K562 (cell line): ENCODE measurements at regions not wholly inside any gene's neighbourhood (a gene's known extent, or its start where the extent isn't known, plus 50 kb on each side); places are given as distances from the start of the nearest gene placed in this dataset.

ENCODE experiments used
- ATAC-seq: fragments of 200-7000 bp; cut with Tn5 transposase; 3 replicates; pipeline ENCODE4 v1.9.1; 2020; ENCODE audit warnings: moderate library complexity
- BruUV-seq: library from RNA; stranded (reverse); fragments of 400-500 nt; replicated peaks from 2 replicates; lab custom pipeline; 2021; lab: Mats Ljungman, UMichigan
- CTCF ChIA-PET: fragments of 300-600 bp; formaldehyde crosslinking; extraction: SDS; loops from one replicate; lab custom pipeline; 2021; ENCODE audit warnings: low intra/inter-chr PET ratio; lab: Yijun Ruan, JAX
- POLR2A ChIA-PET: fragments of 300-600, 350-650 bp; sonication (Branson Sonifier 250); formaldehyde crosslinking; extraction: SDS; loops from one replicate; lab custom pipeline; 2021; ENCODE audit warnings: antibody characterized with exemption, inconsistent platforms; lab: Yijun Ruan, JAX
- DNase-seq, 4 experiments: peaks; one replicate each; pipeline versions ENCODE4 v3.0.0 to v3.0.0-alpha.2; 2011 to 2018; ENCODE audit warnings: low spot score in 3 of 4, mixed read lengths in 3 of 4; ENCODE audit errors: extremely low read depth in 1 of 4
- FAIRE-seq: peaks from 2 replicates; lab custom pipeline; 2011; peaks lifted over from hg19 to GRCh38; lab: Jason Lieb, UNC
- H2AFZ ChIP-seq: 2 replicates; pipeline ENCODE4 v1.6.0; 2011; ENCODE audit warnings: low read depth, low read length, control low read depth, inconsistent platforms
- H3K27ac ChIP-seq: fragments of 200-600 bp; 3 replicates; pipeline ENCODE4 v1.8.0; 2011; ENCODE audit warnings: low read depth, mild to moderate bottlenecking, control low read depth, inconsistent platforms, low read length, moderate library complexity, mixed read lengths; ENCODE audit errors: extremely low read depth
- H3K27me3 ChIP-seq, 2 experiments: fragments of 300-600 bp in 1 of 2; 2 replicates in 1 of 2; 3 replicates in 1 of 2; pipeline versions ENCODE4 v1.6.0 to v1.8.0; 2011; ENCODE audit warnings: inconsistent platforms in 2 of 2, low read length in 2 of 2, mild to moderate bottlenecking in 1 of 2, mixed read lengths in 1 of 2, moderate library complexity in 1 of 2; ENCODE audit not compliant: control insufficient read depth in 2 of 2, insufficient read depth in 2 of 2
- H3K36me3 ChIP-seq: fragments of 300-600 bp; 3 replicates; pipeline ENCODE4 v1.8.0; 2011; ENCODE audit warnings: mild to moderate bottlenecking, low read length, inconsistent platforms; ENCODE audit not compliant: control insufficient read depth, insufficient read depth
- H3K4me1 ChIP-seq, 2 experiments: fragments of 200-600 bp in 1 of 2; replicated peaks in 1 of 2; 2 replicates in 1 of 2; 3 replicates in 1 of 2; pipeline versions ENCODE4 v1.5.1 to v1.8.0; 2011; ENCODE audit warnings: inconsistent platforms in 2 of 2, low read length in 2 of 2, mild to moderate bottlenecking in 1 of 2, mixed read lengths in 1 of 2, moderate library complexity in 1 of 2; ENCODE audit not compliant: control insufficient read depth in 2 of 2, insufficient read depth in 2 of 2
- H3K4me2 ChIP-seq: 2 replicates; pipeline ENCODE4 v1.6.1; 2011; ENCODE audit warnings: low read length, control low read depth, inconsistent platforms, mixed read lengths; ENCODE audit not compliant: insufficient read depth
- H3K4me3 ChIP-seq: fragments of 200-600 bp; sonication (generic), shearing (Covaris generic); 2 replicates; pipeline ENCODE4 v1.5.1; 2016; ENCODE audit warnings: control low read depth, inconsistent platforms
- H3K79me2 ChIP-seq: fragments of 200-600 bp; 3 replicates; pipeline ENCODE4 v1.8.0; 2011; ENCODE audit warnings: low read length, inconsistent platforms; ENCODE audit not compliant: control insufficient read depth, insufficient read depth
- H3K9ac ChIP-seq, 2 experiments: 2 replicates each; pipeline versions ENCODE4 v1.6.0 to v1.6.1; 2011; ENCODE audit warnings: low read depth in 2 of 2, low read length in 2 of 2, control low read depth in 1 of 2, inconsistent platforms in 1 of 2, mild to moderate bottlenecking in 1 of 2, mixed read lengths in 1 of 2; ENCODE audit not compliant: insufficient read depth in 1 of 2
- H3K9me1 ChIP-seq: one replicate; pipeline ENCODE4 v1.6.0; 2011; ENCODE audit warnings: inconsistent platforms, mild to moderate bottlenecking, low read length, moderate library complexity; ENCODE audit not compliant: control insufficient read depth, insufficient read depth
- H3K9me3 ChIP-seq: replicated peaks from 2 replicates; pipeline ENCODE4 v1.5.1; 2011; ENCODE audit warnings: low read depth, low read length, inconsistent platforms; ENCODE audit not compliant: control insufficient read depth, insufficient read depth
- H4K20me1 ChIP-seq: replicated peaks from 2 replicates; pipeline ENCODE4 v1.6.1; 2011; ENCODE audit warnings: low read length, inconsistent platforms, mixed read lengths; ENCODE audit not compliant: control insufficient read depth, insufficient read depth
- EGR1 ChIP-seq: fragments of 450-650 bp; conservative IDR thresholded peaks from 2 replicates; pipeline ENCODE4 v1.6.1; 2017; ENCODE audit warnings: mild to moderate bottlenecking
- HDAC6 ChIP-seq: IDR thresholded peaks from 2 replicates; pipeline ENCODE4 v1.6.1; 2012; ENCODE audit warnings: low read depth, mild to moderate bottlenecking, control low read depth, inconsistent platforms, low read length, moderate library complexity
- HNRNPUL1 ChIP-seq: fragments of 200-400 bp; formaldehyde crosslinking; IDR thresholded peaks from 2 replicates; pipeline ENCODE4 v1.6.1; 2017; ENCODE audit warnings: low read length
- HSF4 ChIP-seq: fragments of 250-450 bp; sonication (Bioruptor Pico); IDR thresholded peaks from 2 replicates; pipeline ENCODE4 v2.1.2; 2022; ENCODE audit warnings: mild to moderate bottlenecking, moderate library complexity, borderline replicate concordance
- MECOM ChIP-seq: fragments of 250-450 bp; sonication (Bioruptor Pico); IDR thresholded peaks from 2 replicates; pipeline ENCODE4 v1.8.0; 2022; ENCODE audit warnings: inconsistent platforms
- SMARCE1 ChIP-seq: fragments of 450-650 bp; IDR thresholded peaks from 2 replicates; pipeline ENCODE4 v1.7.1; 2016; ENCODE audit warnings: mild to moderate bottlenecking
- TCF3 ChIP-seq: sonication (generic); formaldehyde crosslinking; IDR thresholded peaks from 2 replicates; pipeline ENCODE4 v1.4.0; 2020; ENCODE audit warnings: mild to moderate bottlenecking, missing genetic modification reagents
- ZKSCAN3 ChIP-seq: fragments of 250-450 bp; sonication (Bioruptor Pico); IDR thresholded peaks from 2 replicates; pipeline ENCODE4 v1.4.0; 2020
- ZNF444 ChIP-seq: fragments of 250-450 bp; sonication (Bioruptor Pico); IDR thresholded peaks from 2 replicates; pipeline ENCODE4 v1.4.0; 2020; ENCODE audit warnings: mild to moderate bottlenecking, moderate library complexity
- ZNF830 ChIP-seq: fragments of 250-450 bp; sonication (Bioruptor Pico); IDR thresholded peaks from 2 replicates; pipeline ENCODE4 v1.5.0; 2021; ENCODE audit warnings: mild to moderate bottlenecking
- ZSCAN32 ChIP-seq: fragments of 450-650 bp; formaldehyde crosslinking; IDR thresholded peaks from 2 replicates; pipeline ENCODE4 v1.4.0; 2020; ENCODE audit warnings: mild to moderate bottlenecking, moderate library complexity
- WGBS: fragments of 100-300 bp; shearing (Covaris generic); methylation state at CpG from one replicate; pipeline ENCODE4 v1.1.6; 2016; ENCODE audit warnings: low coverage, mixed read lengths; ENCODE audit not compliant: insufficient coverage; ENCODE audit errors: missing lambda C conversion rate; 5-methylcytosine and 5-hydroxymethylcytosine counted together
- in situ Hi-C: fragments of 300-500 bp; cut with MboI; formaldehyde crosslinking; loops from 4 replicates; pipeline ENCODE4 v1.15.0; 2018; ENCODE audit warnings: inconsistent platforms, mixed read lengths
- intact Hi-C: fragments of 100-400 bp; cut with micrococcal nuclease; formaldehyde crosslinking; loops from 2 replicates; pipeline ENCODE4 v1.14.2; 2022
- TF ChIP-seq, protein P1 (sequence below), 3 experiments: fragments of 200-800 bp in 1 of 3; sonication (Bioruptor generic) in 1 of 3; sonication (generic) in 1 of 3; formaldehyde crosslinking in 1 of 3; IDR thresholded peaks; 2 replicates each; pipeline versions ENCODE4 v1.6.1 to v1.8.0; 2016 to 2022; ENCODE audit warnings: mild to moderate bottlenecking in 2 of 3, missing compliant biosample characterization in 2 of 3, missing genetic modification characterization in 2 of 3, missing genetic modification reagents in 1 of 3
- TF ChIP-seq, protein P2 (sequence below): IDR thresholded peaks from 3 replicates; pipeline ENCODE4 v1.6.1; 2011; ENCODE audit warnings: borderline replicate concordance, mild to moderate bottlenecking; ENCODE audit not compliant: insufficient read length, insufficient read depth
- TF ChIP-seq, protein P3 (sequence below): IDR thresholded peaks from 2 replicates; pipeline ENCODE4 v1.6.1; 2011; ENCODE audit not compliant: insufficient read length; ENCODE audit errors: extremely low read depth
- TF ChIP-seq, protein P4 (sequence below), 3 experiments: fragments of 200-800 bp in 1 of 3; fragments of 250-450 bp in 1 of 3; fragments of 450-650 bp in 1 of 3; sonication (Bioruptor Pico) in 1 of 3; sonication (Bioruptor generic) in 1 of 3; formaldehyde crosslinking in 1 of 3; IDR thresholded peaks; 2 replicates each; pipeline versions ENCODE4 v1.6.1 to v1.8.0; 2016 to 2022; ENCODE audit warnings: mild to moderate bottlenecking in 2 of 3, missing genetic modification characterization in 2 of 3, missing compliant biosample characterization in 1 of 3, moderate library complexity in 1 of 3
- TF ChIP-seq, protein P5 (sequence below): conservative IDR thresholded peaks from 2 replicates; pipeline ENCODE4 v1.6.1; 2011; ENCODE audit warnings: low read depth, mild to moderate bottlenecking, low read length; ENCODE audit not compliant: control insufficient read depth

DNA sequence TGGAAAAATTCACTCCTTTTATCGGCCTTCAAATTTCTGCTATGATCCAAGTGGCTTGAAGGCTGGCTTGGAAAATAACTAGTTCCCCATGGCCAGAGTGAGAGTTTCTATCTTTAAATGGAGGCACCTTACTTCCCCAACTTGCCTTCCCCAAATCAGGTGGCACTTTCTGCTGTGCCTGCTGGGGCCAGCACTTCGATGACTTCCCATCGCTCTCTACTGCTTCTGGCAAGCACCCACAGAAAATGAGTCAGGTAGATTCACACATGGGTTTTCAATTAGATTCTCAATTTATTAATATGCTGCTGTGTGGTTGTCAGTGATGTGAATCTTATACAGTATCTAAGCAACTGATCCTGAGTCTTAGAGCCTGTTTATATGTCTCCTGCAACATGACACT lies 398.8 kb upstream of the RAG2 start:
- FAIRE-seq (no peak), ATAC-seq (no peak), DNase-seq (no peak)
- intact Hi-C loops (no loop called here), in situ Hi-C loops (no loop called here)
- POLR2A ChIA-PET, result no interaction called here
- no TSS peak for BruUV-seq
- H2AFZ ChIP-seq, result no peak overlapping the region
- WGBS, result 2% methylated on average over 3 of the region's 3 CpGs
- H3K4me3 ChIP-seq, result no peak overlapping the region
- no peaks in the 10 kb centered on the region for H3K79me2 ChIP-seq
- CTCF ChIA-PET, result no interaction called here
- no peaks in the 10 kb centered on the region for H3K4me1 ChIP-seq
- no peak overlapping the region for H3K4me2 ChIP-seq
- no peak overlapping the region for H3K27ac ChIP-seq
- no peaks in the 10 kb centered on the region; the same call in 1 of the 2 replicates for H3K9me3 ChIP-seq
- no peaks in the 10 kb centered on the region for H3K36me3 ChIP-seq
- H3K27me3 ChIP-seq, result no peaks in the 10 kb centered on the region
- H3K9ac ChIP-seq, result no peak overlapping the region
- no peaks in the 10 kb centered on the region for H3K9me1 ChIP-seq
- H4K20me1 ChIP-seq, result no peaks in the 10 kb centered on the region
- no peak for TF ChIP-seq EGR1
- no peak for TF ChIP-seq MECOM (CRISPR knock-in tag)
- TF ChIP-seq HNRNPUL1, result no peak
- TF ChIP-seq ZNF830, result no peak
- TF ChIP-seq, protein P1, sequence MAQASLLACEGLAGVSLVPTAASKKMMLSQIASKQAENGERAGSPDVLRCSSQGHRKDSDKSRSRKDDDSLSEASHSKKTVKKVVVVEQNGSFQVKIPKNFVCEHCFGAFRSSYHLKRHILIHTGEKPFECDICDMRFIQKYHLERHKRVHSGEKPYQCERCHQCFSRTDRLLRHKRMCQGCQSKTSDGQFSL (CRISPR knock-in tag; IDR thresholded peaks at IDR 0.05), result no peak
- TF ChIP-seq, protein P1 (tag; IDR thresholded peaks at IDR 0.05), result no peak
- TF ChIP-seq ZSCAN32, result no peak
- TF ChIP-seq TCF3 (CRISPR knock-in tag), result no peak
- TF ChIP-seq, protein P2, sequence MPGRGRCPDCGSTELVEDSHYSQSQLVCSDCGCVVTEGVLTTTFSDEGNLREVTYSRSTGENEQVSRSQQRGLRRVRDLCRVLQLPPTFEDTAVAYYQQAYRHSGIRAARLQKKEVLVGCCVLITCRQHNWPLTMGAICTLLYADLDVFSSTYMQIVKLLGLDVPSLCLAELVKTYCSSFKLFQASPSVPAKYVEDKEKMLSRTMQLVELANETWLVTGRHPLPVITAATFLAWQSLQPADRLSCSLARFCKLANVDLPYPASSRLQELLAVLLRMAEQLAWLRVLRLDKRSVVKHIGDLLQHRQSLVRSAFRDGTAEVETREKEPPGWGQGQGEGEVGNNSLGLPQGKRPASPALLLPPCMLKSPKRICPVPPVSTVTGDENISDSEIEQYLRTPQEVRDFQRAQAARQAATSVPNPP, result no peak
- TF ChIP-seq, protein P3, sequence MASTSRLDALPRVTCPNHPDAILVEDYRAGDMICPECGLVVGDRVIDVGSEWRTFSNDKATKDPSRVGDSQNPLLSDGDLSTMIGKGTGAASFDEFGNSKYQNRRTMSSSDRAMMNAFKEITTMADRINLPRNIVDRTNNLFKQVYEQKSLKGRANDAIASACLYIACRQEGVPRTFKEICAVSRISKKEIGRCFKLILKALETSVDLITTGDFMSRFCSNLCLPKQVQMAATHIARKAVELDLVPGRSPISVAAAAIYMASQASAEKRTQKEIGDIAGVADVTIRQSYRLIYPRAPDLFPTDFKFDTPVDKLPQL, result no peak
- TF ChIP-seq, protein P4, sequence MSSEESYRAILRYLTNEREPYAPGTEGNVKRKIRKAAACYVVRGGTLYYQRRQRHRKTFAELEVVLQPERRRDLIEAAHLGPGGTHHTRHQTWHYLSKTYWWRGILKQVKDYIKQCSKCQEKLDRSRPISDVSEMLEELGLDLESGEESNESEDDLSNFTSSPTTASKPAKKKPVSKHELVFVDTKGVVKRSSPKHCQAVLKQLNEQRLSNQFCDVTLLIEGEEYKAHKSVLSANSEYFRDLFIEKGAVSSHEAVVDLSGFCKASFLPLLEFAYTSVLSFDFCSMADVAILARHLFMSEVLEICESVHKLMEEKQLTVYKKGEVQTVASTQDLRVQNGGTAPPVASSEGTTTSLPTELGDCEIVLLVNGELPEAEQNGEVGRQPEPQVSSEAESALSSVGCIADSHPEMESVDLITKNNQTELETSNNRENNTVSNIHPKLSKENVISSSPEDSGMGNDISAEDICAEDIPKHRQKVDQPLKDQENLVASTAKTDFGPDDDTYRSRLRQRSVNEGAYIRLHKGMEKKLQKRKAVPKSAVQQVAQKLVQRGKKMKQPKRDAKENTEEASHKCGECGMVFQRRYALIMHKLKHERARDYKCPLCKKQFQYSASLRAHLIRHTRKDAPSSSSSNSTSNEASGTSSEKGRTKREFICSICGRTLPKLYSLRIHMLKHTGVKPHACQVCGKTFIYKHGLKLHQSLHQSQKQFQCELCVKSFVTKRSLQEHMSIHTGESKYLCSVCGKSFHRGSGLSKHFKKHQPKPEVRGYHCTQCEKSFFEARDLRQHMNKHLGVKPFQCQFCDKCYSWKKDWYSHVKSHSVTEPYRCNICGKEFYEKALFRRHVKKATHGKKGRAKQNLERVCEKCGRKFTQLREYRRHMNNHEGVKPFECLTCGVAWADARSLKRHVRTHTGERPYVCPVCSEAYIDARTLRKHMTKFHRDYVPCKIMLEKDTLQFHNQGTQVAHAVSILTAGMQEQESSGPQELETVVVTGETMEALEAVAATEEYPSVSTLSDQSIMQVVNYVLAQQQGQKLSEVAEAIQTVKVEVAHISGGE (CRISPR knock-in tag; IDR thresholded peaks at IDR 0.05), result no peak
- TF ChIP-seq ZNF444 (CRISPR knock-in tag), result no peak
- no peak for TF ChIP-seq HSF4 (CRISPR knock-in tag)
- TF ChIP-seq SMARCE1, result no peak
- no peak for TF ChIP-seq ZKSCAN3 (CRISPR knock-in tag)
- TF ChIP-seq, protein P5, sequence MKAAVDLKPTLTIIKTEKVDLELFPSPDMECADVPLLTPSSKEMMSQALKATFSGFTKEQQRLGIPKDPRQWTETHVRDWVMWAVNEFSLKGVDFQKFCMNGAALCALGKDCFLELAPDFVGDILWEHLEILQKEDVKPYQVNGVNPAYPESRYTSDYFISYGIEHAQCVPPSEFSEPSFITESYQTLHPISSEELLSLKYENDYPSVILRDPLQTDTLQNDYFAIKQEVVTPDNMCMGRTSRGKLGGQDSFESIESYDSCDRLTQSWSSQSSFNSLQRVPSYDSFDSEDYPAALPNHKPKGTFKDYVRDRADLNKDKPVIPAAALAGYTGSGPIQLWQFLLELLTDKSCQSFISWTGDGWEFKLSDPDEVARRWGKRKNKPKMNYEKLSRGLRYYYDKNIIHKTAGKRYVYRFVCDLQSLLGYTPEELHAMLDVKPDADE, result no peak
- no peak for TF ChIP-seq HDAC6
